Panc1 (cell line): ENCODE measurements at regions not wholly inside any gene's neighbourhood (a gene's known extent, or its start where the extent isn't known, plus 50 kb on each side); places are given as distances from the start of the nearest gene placed in this dataset.

Experiments used
- CTCF ChIP-seq: fragments of 450-650 bp; IDR thresholded peaks from 2 replicates; pipeline ENCODE4 v1.5.1; 2017; ENCODE audit warnings: mild to moderate bottlenecking
- POLR2AphosphoS5 ChIP-seq: IDR thresholded peaks from 2 replicates; pipeline ENCODE4 v1.6.1; 2012; ENCODE audit warnings: mild to moderate bottlenecking, low read depth, low read length, moderate library complexity
- REST ChIP-seq, 2 experiments: IDR thresholded peaks; 2 replicates each; pipeline ENCODE4 v1.6.1; 2011 to 2012; ENCODE audit warnings: low read depth in 2 of 2, control low read depth in 1 of 2, low read length in 1 of 2, mild to moderate bottlenecking in 1 of 2, moderate library complexity in 1 of 2; ENCODE audit not compliant: insufficient read depth in 1 of 2

DNA sequence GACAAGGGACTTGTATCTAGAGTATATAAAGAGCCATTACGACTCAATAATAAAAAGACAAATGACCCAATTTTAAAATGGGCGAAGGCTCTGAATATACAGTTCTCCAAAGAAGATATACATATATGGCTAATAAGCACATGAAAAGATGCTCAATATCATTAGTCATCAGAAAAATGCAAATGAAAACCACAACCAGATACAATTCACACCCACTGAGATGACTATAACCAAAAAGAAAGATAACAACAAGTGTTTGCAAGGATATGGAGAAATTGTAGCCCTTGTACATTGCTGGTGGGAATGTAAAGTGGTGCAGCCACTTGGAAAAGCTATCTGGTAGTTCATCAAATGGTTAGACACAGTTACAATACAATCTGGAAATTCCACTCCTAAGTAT lies 96.3 kb downstream of the TRIM29 start:
- TF ChIP-seq CTCF (no peak), REST (IDR thresholded peaks at IDR 0.05; ENCODE audit: insufficient read depth in 1 of 2, low read depth in 2 of 2, low read length in 1 of 2) (no peak), POLR2AphosphoS5 (no peak)
